Astrocyte (in vitro differentiated cells and primary cell): ENCODE measurements at regions not wholly inside any gene's neighbourhood (a gene's known extent, or its start where the extent isn't known, plus 50 kb on each side); places are given as distances from the start of the nearest gene placed in this dataset.

ENCODE experiments used
- DNase-seq: peaks from one replicate; pipeline ENCODE4 v3.0.0-alpha.2; 2010; ENCODE audit warnings: low read depth
- FAIRE-seq: peaks from 2 replicates; lab custom pipeline; 2011; peaks lifted over from hg19 to GRCh38; lab: Jason Lieb, UNC
- H2AFZ ChIP-seq: 2 replicates; pipeline ENCODE4 v1.6.0; 2012; ENCODE audit warnings: low read depth, low read length, inconsistent platforms
- H3K27ac ChIP-seq: 2 replicates; pipeline ENCODE4 v1.5.1; 2011; ENCODE audit warnings: low read depth, low read length, inconsistent platforms
- H3K27me3 ChIP-seq: 2 replicates; pipeline ENCODE4 v1.6.0; 2011; ENCODE audit warnings: low read length, inconsistent platforms; ENCODE audit not compliant: insufficient read depth
- H3K36me3 ChIP-seq: 2 replicates; pipeline ENCODE4 v1.5.1; 2011; ENCODE audit warnings: low read length, inconsistent platforms; ENCODE audit not compliant: insufficient read depth
- H3K4me1 ChIP-seq: 2 replicates; pipeline ENCODE4 v1.5.1; 2011; ENCODE audit warnings: low read length, inconsistent platforms; ENCODE audit not compliant: insufficient read depth
- H3K4me2 ChIP-seq: 2 replicates; pipeline ENCODE4 v1.6.0; 2012; ENCODE audit warnings: low read length, inconsistent platforms
- H3K4me3 ChIP-seq: 2 replicates; pipeline ENCODE4 v1.5.1; 2011; ENCODE audit warnings: low read depth, mild to moderate bottlenecking, low read length, inconsistent platforms; ENCODE audit not compliant: insufficient read depth
- H3K79me2 ChIP-seq: 2 replicates; pipeline ENCODE4 v1.6.0; 2012; ENCODE audit warnings: mild to moderate bottlenecking, low read length, inconsistent platforms; ENCODE audit not compliant: insufficient read depth
- H3K9ac ChIP-seq: 2 replicates; pipeline ENCODE4 v1.6.0; 2012; ENCODE audit warnings: mild to moderate bottlenecking, low read length, inconsistent platforms
- H3K9me3 ChIP-seq: 2 replicates; pipeline ENCODE4 v1.5.1; 2012; ENCODE audit warnings: low read depth, mild to moderate bottlenecking, low read length, inconsistent platforms; ENCODE audit not compliant: insufficient read depth
- H4K20me1 ChIP-seq: 2 replicates; pipeline ENCODE4 v1.6.0; 2012; ENCODE audit warnings: low read length, inconsistent platforms; ENCODE audit not compliant: insufficient read depth
- H3K27ac Mint-ChIP-seq: one replicate; pipeline ENCODE4 v1.8.0; 2021; ENCODE audit warnings: mild to moderate bottlenecking, mixed read lengths; ENCODE audit not compliant: unreplicated experiment
- H3K27me3 Mint-ChIP-seq: one replicate; pipeline ENCODE4 v1.8.0; 2021; ENCODE audit warnings: low read depth, mixed read lengths; ENCODE audit not compliant: unreplicated experiment
- H3K36me3 Mint-ChIP-seq: one replicate; pipeline ENCODE4 v1.8.0; 2021; ENCODE audit warnings: low read depth, mixed read lengths; ENCODE audit not compliant: unreplicated experiment
- H3K4me1 Mint-ChIP-seq: one replicate; pipeline ENCODE4 v1.8.0; 2021; ENCODE audit warnings: low read depth, mixed read lengths; ENCODE audit not compliant: unreplicated experiment
- H3K4me3 Mint-ChIP-seq: one replicate; pipeline ENCODE4 v1.8.0; 2021; ENCODE audit warnings: mild to moderate bottlenecking, moderate library complexity, mixed read lengths; ENCODE audit not compliant: unreplicated experiment
- H3K9me3 Mint-ChIP-seq: one replicate; pipeline ENCODE4 v1.8.0; 2021; ENCODE audit warnings: mild to moderate bottlenecking, mixed read lengths; ENCODE audit not compliant: unreplicated experiment
- CTCF ChIP-seq: IDR thresholded peaks from 2 replicates; pipeline ENCODE4 v1.5.1; 2011; ENCODE audit warnings: low read depth, mild to moderate bottlenecking, inconsistent platforms, low read length, moderate library complexity; ENCODE audit not compliant: insufficient read depth
- EZH2 ChIP-seq: IDR thresholded peaks from 2 replicates; pipeline ENCODE4 v1.6.1; 2012; ENCODE audit warnings: mild to moderate bottlenecking, low read length, inconsistent platforms; ENCODE audit not compliant: insufficient read depth

- H4K20me1 ChIP-seq: no peaks in the 10 kb centered on the region
- peak overlapping the region; percentile 36 for H3K4me2 ChIP-seq
- H3K4me1 Mint-ChIP-seq: peaks cover 46% of the 10 kb centered on the region
- H3K9me3 ChIP-seq: no peaks in the 10 kb centered on the region
- no peaks in the 10 kb centered on the region for H3K79me2 ChIP-seq
- TF ChIP-seq CTCF (no peak), EZH2 (no peak)
- H3K36me3 Mint-ChIP-seq: no peaks in the 10 kb centered on the region
- peaks cover 28% of the 10 kb centered on the region for H3K4me1 ChIP-seq
- H3K27ac ChIP-seq: no peak overlapping the region
- H3K27ac Mint-ChIP-seq: no peak overlapping the region
- DNase-seq (no peak), FAIRE-seq (no peak)
- no peaks in the 10 kb centered on the region for H3K27me3 ChIP-seq
- no peaks in the 10 kb centered on the region for H3K9me3 Mint-ChIP-seq
- H3K4me3 ChIP-seq: no peak overlapping the region
- H3K27me3 Mint-ChIP-seq: no peaks in the 10 kb centered on the region
- peak overlapping the region; percentile 13 for H3K9ac ChIP-seq
- no peaks in the 10 kb centered on the region for H3K36me3 ChIP-seq
- peak overlapping the region; percentile 27 for H2AFZ ChIP-seq
- no peak overlapping the region for H3K4me3 Mint-ChIP-seq
These were observed 322.2 kb downstream of the GPAT3 start for GRCh38 chr4:83858131-83858530.

- H3K4me3 Mint-ChIP-seq: no peak overlapping the region
- peak overlapping the region; percentile 18 for H2AFZ ChIP-seq
- peak overlapping the region; percentile 72 for H3K9ac ChIP-seq
- no peaks in the 10 kb centered on the region for H4K20me1 ChIP-seq
- no peaks in the 10 kb centered on the region for H3K27me3 ChIP-seq
- peaks cover 70% of the 10 kb centered on the region for H3K4me1 Mint-ChIP-seq
- no peaks in the 10 kb centered on the region for H3K36me3 ChIP-seq
- H3K27ac Mint-ChIP-seq: peak overlapping the region; percentile 99
- H3K4me2 ChIP-seq: peak overlapping the region; percentile 61
- peak overlapping the region; percentile 21 for H3K4me3 ChIP-seq
- no peaks in the 10 kb centered on the region for H3K36me3 Mint-ChIP-seq
- H3K4me1 ChIP-seq: peaks cover 56% of the 10 kb centered on the region
- peak overlapping the region; percentile 95 for H3K27ac ChIP-seq
- no peaks in the 10 kb centered on the region for H3K9me3 ChIP-seq
- FAIRE-seq: peak; percentile 98
- no peaks in the 10 kb centered on the region for H3K79me2 ChIP-seq
- no peaks in the 10 kb centered on the region for H3K9me3 Mint-ChIP-seq
- TF ChIP-seq CTCF (no peak), EZH2 (no peak)
- peak; percentile 99 for DNase-seq
- no peaks in the 10 kb centered on the region for H3K27me3 Mint-ChIP-seq
These were observed 319.1 kb downstream of the GPAT3 start for GRCh38 chr4:83855044-83855443.

- Histone ChIP-seq H3K9ac (peak overlapping the region; percentile 82), H3K9me3 (no peaks in the 10 kb centered on the region), H3K27me3 (no peaks in the 10 kb centered on the region), H3K4me1 (peaks cover 49% of the 10 kb centered on the region), H3K27ac (peak overlapping the region; percentile 98), H4K20me1 (no peaks in the 10 kb centered on the region), H3K79me2 (no peaks in the 10 kb centered on the region), H3K4me2 (peak overlapping the region; percentile 81), H3K4me3 (peak overlapping the region; percentile 30), H2AFZ (peak overlapping the region; percentile 12), H3K36me3 (no peaks in the 10 kb centered on the region)
- H3K27me3 Mint-ChIP-seq: no peaks in the 10 kb centered on the region
- no peak for TF ChIP-seq CTCF
- H3K4me3 Mint-ChIP-seq: no peak overlapping the region
- FAIRE-seq: peak; percentile 80
- peak; percentile 88 for DNase-seq
- no peaks in the 10 kb centered on the region for H3K9me3 Mint-ChIP-seq
- peaks cover 59% of the 10 kb centered on the region for H3K4me1 Mint-ChIP-seq
- peak overlapping the region; percentile 98 for H3K27ac Mint-ChIP-seq
- H3K36me3 Mint-ChIP-seq: no peaks in the 10 kb centered on the region
These were observed 316.2 kb downstream of the GPAT3 start for GRCh38 chr4:83852085-83852451.
